K562 (cell line): ENCODE measurements at regions not wholly inside any gene's neighbourhood (a gene's known extent, or its start where the extent isn't known, plus 50 kb on each side); places are given as distances from the start of the nearest gene placed in this dataset.

Experiments used
- ATAC-seq: fragments of 200-7000 bp; cut with Tn5 transposase; 3 replicates; pipeline ENCODE4 v1.9.1; 2020; ENCODE audit warnings: moderate library complexity
- BruUV-seq: library from RNA; stranded (reverse); fragments of 400-500 nt; replicated peaks from 2 replicates; lab custom pipeline; 2021; lab: Mats Ljungman, UMichigan
- CTCF ChIA-PET: fragments of 300-600 bp; formaldehyde crosslinking; extraction: SDS; loops from one replicate; lab custom pipeline; 2021; ENCODE audit warnings: low intra/inter-chr PET ratio; lab: Yijun Ruan, JAX
- POLR2A ChIA-PET: fragments of 300-600, 350-650 bp; sonication (Branson Sonifier 250); formaldehyde crosslinking; extraction: SDS; loops from one replicate; lab custom pipeline; 2021; ENCODE audit warnings: antibody characterized with exemption, inconsistent platforms; lab: Yijun Ruan, JAX
- DNase-seq, 4 experiments: peaks; one replicate each; pipeline versions ENCODE4 v3.0.0 to v3.0.0-alpha.2; 2011 to 2018; ENCODE audit warnings: low spot score in 3 of 4, mixed read lengths in 3 of 4; ENCODE audit errors: extremely low read depth in 1 of 4
- FAIRE-seq: peaks from 2 replicates; lab custom pipeline; 2011; peaks lifted over from hg19 to GRCh38; lab: Jason Lieb, UNC
- H2AFZ ChIP-seq: 2 replicates; pipeline ENCODE4 v1.6.0; 2011; ENCODE audit warnings: low read depth, low read length, control low read depth, inconsistent platforms
- H3K27ac ChIP-seq: fragments of 200-600 bp; 3 replicates; pipeline ENCODE4 v1.8.0; 2011; ENCODE audit warnings: low read depth, mild to moderate bottlenecking, control low read depth, inconsistent platforms, low read length, moderate library complexity, mixed read lengths; ENCODE audit errors: extremely low read depth
- H3K27me3 ChIP-seq, 2 experiments: fragments of 300-600 bp in 1 of 2; 2 replicates in 1 of 2; 3 replicates in 1 of 2; pipeline versions ENCODE4 v1.6.0 to v1.8.0; 2011; ENCODE audit warnings: inconsistent platforms in 2 of 2, low read length in 2 of 2, mild to moderate bottlenecking in 1 of 2, mixed read lengths in 1 of 2, moderate library complexity in 1 of 2; ENCODE audit not compliant: control insufficient read depth in 2 of 2, insufficient read depth in 2 of 2
- H3K36me3 ChIP-seq: fragments of 300-600 bp; 3 replicates; pipeline ENCODE4 v1.8.0; 2011; ENCODE audit warnings: mild to moderate bottlenecking, low read length, inconsistent platforms; ENCODE audit not compliant: control insufficient read depth, insufficient read depth
- H3K4me1 ChIP-seq, 2 experiments: fragments of 200-600 bp in 1 of 2; replicated peaks in 1 of 2; 2 replicates in 1 of 2; 3 replicates in 1 of 2; pipeline versions ENCODE4 v1.5.1 to v1.8.0; 2011; ENCODE audit warnings: inconsistent platforms in 2 of 2, low read length in 2 of 2, mild to moderate bottlenecking in 1 of 2, mixed read lengths in 1 of 2, moderate library complexity in 1 of 2; ENCODE audit not compliant: control insufficient read depth in 2 of 2, insufficient read depth in 2 of 2
- H3K4me2 ChIP-seq: 2 replicates; pipeline ENCODE4 v1.6.1; 2011; ENCODE audit warnings: low read length, control low read depth, inconsistent platforms, mixed read lengths; ENCODE audit not compliant: insufficient read depth
- H3K4me3 ChIP-seq: fragments of 200-600 bp; sonication (generic), shearing (Covaris generic); 2 replicates; pipeline ENCODE4 v1.5.1; 2016; ENCODE audit warnings: control low read depth, inconsistent platforms
- H3K79me2 ChIP-seq: fragments of 200-600 bp; 3 replicates; pipeline ENCODE4 v1.8.0; 2011; ENCODE audit warnings: low read length, inconsistent platforms; ENCODE audit not compliant: control insufficient read depth, insufficient read depth
- H3K9ac ChIP-seq, 2 experiments: 2 replicates each; pipeline versions ENCODE4 v1.6.0 to v1.6.1; 2011; ENCODE audit warnings: low read depth in 2 of 2, low read length in 2 of 2, control low read depth in 1 of 2, inconsistent platforms in 1 of 2, mild to moderate bottlenecking in 1 of 2, mixed read lengths in 1 of 2; ENCODE audit not compliant: insufficient read depth in 1 of 2
- H3K9me1 ChIP-seq: one replicate; pipeline ENCODE4 v1.6.0; 2011; ENCODE audit warnings: inconsistent platforms, mild to moderate bottlenecking, low read length, moderate library complexity; ENCODE audit not compliant: control insufficient read depth, insufficient read depth
- H3K9me3 ChIP-seq: replicated peaks from 2 replicates; pipeline ENCODE4 v1.5.1; 2011; ENCODE audit warnings: low read depth, low read length, inconsistent platforms; ENCODE audit not compliant: control insufficient read depth, insufficient read depth
- H4K20me1 ChIP-seq: replicated peaks from 2 replicates; pipeline ENCODE4 v1.6.1; 2011; ENCODE audit warnings: low read length, inconsistent platforms, mixed read lengths; ENCODE audit not compliant: control insufficient read depth, insufficient read depth
- BDP1 ChIP-seq: IDR thresholded peaks from 3 replicates; pipeline ENCODE4 v1.6.1; 2011; ENCODE audit not compliant: insufficient read length, insufficient read depth
- FOXK1 ChIP-seq: sonication (generic); formaldehyde crosslinking; IDR thresholded peaks from 2 replicates; pipeline ENCODE4 v1.8.0; 2022; ENCODE audit warnings: missing genetic modification reagents, mild to moderate bottlenecking, borderline replicate concordance
- HCFC1 ChIP-seq: IDR thresholded peaks from 2 replicates; pipeline ENCODE4 v1.6.1; 2012; ENCODE audit warnings: low read depth, low read length, improper control_type of control experiment
- HMG20A ChIP-seq: fragments of 450-650 bp; formaldehyde crosslinking; conservative IDR thresholded peaks from 2 replicates; pipeline ENCODE4 v1.4.0; 2020; ENCODE audit warnings: mild to moderate bottlenecking, mixed read lengths
- MCM2 ChIP-seq: fragments of 450-650 bp; IDR thresholded peaks from 2 replicates; pipeline ENCODE4 v1.6.1; 2017; ENCODE audit warnings: low read depth, mild to moderate bottlenecking
- MCM3 ChIP-seq: fragments of 450-650 bp; IDR thresholded peaks from 2 replicates; pipeline ENCODE4 v1.6.1; 2016
- MTA1 ChIP-seq: fragments of 450-650 bp; IDR thresholded peaks from 2 replicates; pipeline ENCODE4 v1.6.1; 2017; ENCODE audit warnings: borderline replicate concordance
- NCOA6 ChIP-seq: fragments of 450-650 bp; IDR thresholded peaks from 2 replicates; pipeline ENCODE4 v1.6.1; 2017; ENCODE audit warnings: mild to moderate bottlenecking
- RBM14 ChIP-seq: fragments of 200-400 bp; formaldehyde crosslinking; IDR thresholded peaks from 2 replicates; pipeline ENCODE4 v1.6.1; 2018; ENCODE audit warnings: low read depth, mild to moderate bottlenecking, low read length, moderate library complexity, borderline replicate concordance; ENCODE audit not compliant: insufficient read depth
- SAP30 ChIP-seq: fragments of 200-600 bp; sonication (generic); IDR thresholded peaks from 2 replicates; pipeline ENCODE4 v1.6.1; 2012; ENCODE audit warnings: borderline replicate concordance, low read depth, mild to moderate bottlenecking, moderate library complexity, low read length, control low read depth, inconsistent platforms; ENCODE audit not compliant: insufficient read depth, poor library complexity, severe bottlenecking
- SIN3B ChIP-seq: fragments of 450-650 bp; IDR thresholded peaks from 2 replicates; pipeline ENCODE4 v1.6.1; 2017; ENCODE audit warnings: low read depth, mild to moderate bottlenecking, moderate library complexity
- SMAD2 ChIP-seq: fragments of 150-350 bp; IDR thresholded peaks from 2 replicates; pipeline ENCODE4 v1.6.1; 2014; ENCODE audit warnings: low read depth, mild to moderate bottlenecking, low read length
- SMC3 ChIP-seq: conservative IDR thresholded peaks from 2 replicates; pipeline ENCODE4 v1.6.1; 2011; ENCODE audit warnings: low read depth, low read length, improper control_type of control experiment; ENCODE audit not compliant: insufficient read depth
- SNIP1 ChIP-seq: fragments of 450-650 bp; IDR thresholded peaks from 2 replicates; pipeline ENCODE4 v1.7.1; 2017; ENCODE audit warnings: low read depth, mild to moderate bottlenecking
- TCFL5 ChIP-seq: fragments of 250-450 bp; sonication (Bioruptor Pico); conservative IDR thresholded peaks from 2 replicates; pipeline ENCODE4 v1.6.1; 2021; ENCODE audit warnings: mild to moderate bottlenecking, moderate library complexity, matching md5 sums
- ZNF347 ChIP-seq: fragments of 450-650 bp; formaldehyde crosslinking; IDR thresholded peaks from 2 replicates; pipeline ENCODE4 v1.4.0; 2020; ENCODE audit warnings: low read depth, mild to moderate bottlenecking, moderate library complexity
- ZNF75A ChIP-seq: fragments of 450-650 bp; formaldehyde crosslinking; IDR thresholded peaks from 2 replicates; pipeline ENCODE4 v1.4.0; 2020; ENCODE audit warnings: mild to moderate bottlenecking
- WGBS: fragments of 100-300 bp; shearing (Covaris generic); methylation state at CpG from one replicate; pipeline ENCODE4 v1.1.6; 2016; ENCODE audit warnings: low coverage, mixed read lengths; ENCODE audit not compliant: insufficient coverage; ENCODE audit errors: missing lambda C conversion rate; 5-methylcytosine and 5-hydroxymethylcytosine counted together
- in situ Hi-C: fragments of 300-500 bp; cut with MboI; formaldehyde crosslinking; loops from 4 replicates; pipeline ENCODE4 v1.15.0; 2018; ENCODE audit warnings: inconsistent platforms, mixed read lengths
- intact Hi-C: fragments of 100-400 bp; cut with micrococcal nuclease; formaldehyde crosslinking; loops from 2 replicates; pipeline ENCODE4 v1.14.2; 2022
- TF ChIP-seq, protein P1 (sequence below): fragments of 450-650 bp; IDR thresholded peaks from 2 replicates; pipeline ENCODE4 v1.6.1; 2017; ENCODE audit warnings: mild to moderate bottlenecking, moderate library complexity

DNA sequence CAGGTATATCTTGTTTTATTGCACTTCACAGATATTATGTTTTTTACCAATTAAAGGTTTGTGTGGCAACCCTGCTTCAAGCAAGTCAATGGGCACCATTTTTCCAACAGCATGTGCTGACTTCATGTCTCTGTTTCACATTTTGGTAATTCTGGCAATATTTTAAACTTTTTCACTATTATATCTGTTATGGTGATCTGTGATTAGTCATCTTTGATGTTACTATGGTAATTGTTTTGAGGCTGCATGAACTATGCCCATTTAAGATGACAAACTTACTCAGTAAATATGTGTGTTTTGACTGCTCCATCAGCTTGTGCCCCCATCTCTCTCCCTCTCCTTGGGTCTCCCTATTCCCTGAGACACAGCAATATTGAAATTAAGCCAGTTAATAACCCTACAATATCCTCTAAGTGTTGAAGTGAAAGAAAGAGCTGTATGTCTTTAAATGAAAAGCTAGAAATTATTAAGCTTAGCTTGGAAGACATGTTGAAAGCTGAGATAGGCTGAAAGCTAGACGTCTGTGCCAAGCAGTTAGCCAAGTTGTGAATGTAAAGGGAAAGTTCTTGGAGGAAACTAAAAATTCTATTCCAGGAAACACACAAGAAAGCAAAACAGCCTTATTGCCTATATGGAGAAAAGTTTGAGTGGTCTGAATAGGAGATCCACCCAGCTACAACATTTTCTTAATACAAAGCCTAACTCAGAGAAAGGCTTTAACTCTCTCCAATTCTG, 365.1 kb downstream of the ATP23 start:
- intact Hi-C loops, result no loop called here
- ChIA-PET POLR2A (no interaction called here), CTCF (no interaction called here)
- DNase-seq, result no peak
- 0% methylated on average over 1 of the region's 1 CpG for WGBS
- no peaks in the 10 kb centered on the region for H3K4me1 ChIP-seq
- no peak overlapping the region for H3K9ac ChIP-seq
- no peak overlapping the region for H3K27ac ChIP-seq
- no peaks in the 10 kb centered on the region for H3K27me3 ChIP-seq
- no peaks in the 10 kb centered on the region for H3K9me1 ChIP-seq
- H3K4me2 ChIP-seq, result no peak overlapping the region
- H3K79me2 ChIP-seq, result no peaks in the 10 kb centered on the region
- H3K4me3 ChIP-seq, result no peak overlapping the region
- ATAC-seq, result no peak
- in situ Hi-C loops, result no loop called here
- no peaks in the 10 kb centered on the region for H3K36me3 ChIP-seq
- no peaks in the 10 kb centered on the region for H3K9me3 ChIP-seq
- no peaks in the 10 kb centered on the region for H4K20me1 ChIP-seq
- FAIRE-seq, result no peak
- TF ChIP-seq MCM2 (no peak), HCFC1 (no peak), SIN3B (no peak), SAP30 (no peak), ZNF75A (CRISPR knock-in tag) (no peak), MCM3 (no peak), NCOA6 (no peak), SMC3 (no peak), FOXK1 (CRISPR knock-in tag) (no peak), ZNF347 (no peak), HMG20A (no peak), SMAD2 (no peak), RBM14 (no peak), MTA1 (no peak), SNIP1 (no peak), TCFL5 (CRISPR knock-in tag) (no peak), BDP1 (no peak)
- TF ChIP-seq, protein P1, sequence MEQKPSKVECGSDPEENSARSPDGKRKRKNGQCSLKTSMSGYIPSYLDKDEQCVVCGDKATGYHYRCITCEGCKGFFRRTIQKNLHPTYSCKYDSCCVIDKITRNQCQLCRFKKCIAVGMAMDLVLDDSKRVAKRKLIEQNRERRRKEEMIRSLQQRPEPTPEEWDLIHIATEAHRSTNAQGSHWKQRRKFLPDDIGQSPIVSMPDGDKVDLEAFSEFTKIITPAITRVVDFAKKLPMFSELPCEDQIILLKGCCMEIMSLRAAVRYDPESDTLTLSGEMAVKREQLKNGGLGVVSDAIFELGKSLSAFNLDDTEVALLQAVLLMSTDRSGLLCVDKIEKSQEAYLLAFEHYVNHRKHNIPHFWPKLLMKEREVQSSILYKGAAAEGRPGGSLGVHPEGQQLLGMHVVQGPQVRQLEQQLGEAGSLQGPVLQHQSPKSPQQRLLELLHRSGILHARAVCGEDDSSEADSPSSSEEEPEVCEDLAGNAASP, result no peak
- no TSS peak for BruUV-seq
- H2AFZ ChIP-seq, result no peak overlapping the region
